ENCODE measurements at regions not wholly inside any gene's neighbourhood (a gene's known extent, or its start where the extent isn't known, plus 50 kb on each side); places are given as distances from the start of the nearest gene placed in this dataset.

- no peak for DNase-seq
These were observed 516.8 kb downstream of the PSAT1 start for GRCh38 chr9:78813602-78814180.

- peak; percentile 37 for DNase-seq
These were observed 524.3 kb downstream of the PSAT1 start for GRCh38 chr9:78821126-78821822.

GRCh38 chr9:78826527-78826926 lies 529.6 kb downstream of the PSAT1 start:
- DNase-seq, result no peak

GRCh38 chr9:78828521-78828920 lies 531.6 kb downstream of the PSAT1 start:
- DNase-seq, result no peak

- DNase-seq, result no peak
These were observed 533.4 kb downstream of the PSAT1 start for GRCh38 chr9:78830301-78830700.

- no peak for DNase-seq
These were observed 534.8 kb downstream of the PSAT1 start for GRCh38 chr9:78831726-78832125.

GRCh38 chr9:78835928-78836450 lies 539.1 kb downstream of the PSAT1 start:
- DNase-seq, result no peak

- no peak for DNase-seq
These were observed 542.3 kb downstream of the PSAT1 start for GRCh38 chr9:78839252-78839651.

GRCh38 chr9:78848061-78848460 lies 551.1 kb downstream of the PSAT1 start:
- DNase-seq, result no peak

- no peak for DNase-seq
These were observed 559.2 kb downstream of the PSAT1 start for GRCh38 chr9:78856144-78856543.

- no peak for DNase-seq
These were observed 559.9 kb downstream of the PSAT1 start for GRCh38 chr9:78856781-78857180.

GRCh38 chr9:78857373-78858225 lies 560.7 kb downstream of the PSAT1 start:
- no peak for DNase-seq

GRCh38 chr9:78858266-78858665 lies 561.3 kb downstream of the PSAT1 start:
- no peak for DNase-seq

GRCh38 chr9:78860801-78861475 lies 564.0 kb downstream of the PSAT1 start:
- no peak for DNase-seq

- no peak for DNase-seq
These were observed 566.6 kb downstream of the PSAT1 start for GRCh38 chr9:78863531-78863930.

GRCh38 chr9:78865737-78866136 lies 568.8 kb downstream of the PSAT1 start:
- no peak for DNase-seq

- DNase-seq, result no peak
These were observed 569.5 kb downstream of the PSAT1 start for GRCh38 chr9:78866207-78867132.

GRCh38 chr9:78871086-78871451 lies 574.1 kb downstream of the PSAT1 start:
- DNase-seq, result no peak

GRCh38 chr9:78871452-78872331 lies 574.8 kb downstream of the PSAT1 start:
- DNase-seq, result no peak

- DNase-seq, result no peak
These were observed 577.1 kb downstream of the PSAT1 start for GRCh38 chr9:78874061-78874460.

Measured in inflammatory macrophage treated with lipopolysaccharide for 4 hours (primary cell).